GM19351 (cell line): ENCODE measurements at regions not wholly inside any gene's neighbourhood (a gene's known extent, or its start where the extent isn't known, plus 50 kb on each side); places are given as distances from the start of the nearest gene placed in this dataset.

ENCODE experiments used
- ATAC-seq: cut with Tn5 transposase; IDR thresholded peaks from one replicate; pipeline ENCODE4 v1.9.1; 2021; ENCODE audit warnings: mild to moderate bottlenecking, moderate library complexity; ENCODE audit not compliant: unreplicated experiment

- ATAC-seq = no peak
Observed at GRCh38 chr13:63367522-63368198, 1952.0 kb upstream of the PCDH20 start.

GRCh38 chr13:63364159-63364558 is 1948.5 kb upstream of the PCDH20 start:
- ATAC-seq = no peak

DNA sequence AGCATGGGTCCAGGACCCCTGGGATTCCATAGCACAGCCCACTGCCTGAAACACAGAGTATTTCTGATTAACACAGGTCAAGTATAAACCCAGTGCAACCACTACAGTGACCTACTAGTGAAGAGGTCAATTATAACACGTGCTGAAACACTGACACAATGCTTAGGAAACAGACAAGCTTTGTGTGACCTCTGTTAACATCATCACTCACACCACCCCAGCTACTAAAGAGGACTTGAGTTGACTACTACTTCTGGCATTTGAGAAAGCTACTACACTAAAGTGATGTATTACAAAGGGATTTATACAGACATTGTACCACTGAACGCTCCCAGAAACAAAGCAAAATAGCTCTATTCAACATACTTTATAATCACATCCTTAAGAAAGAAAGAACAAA is 1935.9 kb upstream of the PCDH20 start:
- ATAC-seq = no peak

DNA sequence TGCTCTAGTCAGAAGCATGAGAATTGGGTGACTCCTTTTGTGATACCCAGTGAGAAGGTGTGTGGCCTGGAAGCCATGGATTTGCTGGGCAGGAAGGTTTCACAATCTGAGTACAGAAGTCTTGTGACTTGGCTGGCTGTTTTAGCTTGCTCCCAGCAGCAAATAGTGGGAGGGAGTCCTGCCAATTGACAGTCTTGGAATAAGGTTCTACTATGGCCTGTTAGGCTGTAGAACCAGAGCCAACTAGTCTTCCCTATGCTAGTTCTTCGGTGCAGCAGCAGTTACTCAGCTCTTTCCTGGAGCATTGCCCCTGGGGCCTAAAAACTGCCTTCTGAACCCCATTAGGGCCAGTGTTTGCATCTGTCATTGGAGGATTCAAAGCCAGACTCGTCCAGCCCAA is 1935.4 kb upstream of the PCDH20 start:
- ATAC-seq = no peak

DNA sequence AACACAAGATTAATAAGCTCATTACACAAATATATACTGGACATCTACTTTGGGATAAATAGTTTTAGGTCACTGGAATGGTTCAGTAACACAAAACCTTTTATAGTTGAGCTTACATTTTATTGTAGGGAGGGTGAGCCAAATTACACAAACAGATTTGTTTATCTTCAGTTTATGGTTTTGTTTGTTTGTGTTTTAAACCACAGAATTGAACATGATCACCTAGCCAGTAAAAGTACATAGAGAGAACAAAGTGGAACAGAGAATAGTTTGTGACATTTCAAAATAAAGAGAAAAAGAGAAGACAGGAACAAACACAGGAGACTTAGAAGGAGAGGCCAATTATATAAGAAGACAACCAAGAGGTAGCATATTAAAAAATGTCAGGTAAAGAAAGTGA is 1930.2 kb upstream of the PCDH20 start:
- no peak for ATAC-seq

- ATAC-seq = no peak
Observed at GRCh38 chr13:63344711-63345110, 1929.1 kb upstream of the PCDH20 start.

GRCh38 chr13:63337921-63338320 is 1922.3 kb upstream of the PCDH20 start:
- ATAC-seq = no peak

DNA sequence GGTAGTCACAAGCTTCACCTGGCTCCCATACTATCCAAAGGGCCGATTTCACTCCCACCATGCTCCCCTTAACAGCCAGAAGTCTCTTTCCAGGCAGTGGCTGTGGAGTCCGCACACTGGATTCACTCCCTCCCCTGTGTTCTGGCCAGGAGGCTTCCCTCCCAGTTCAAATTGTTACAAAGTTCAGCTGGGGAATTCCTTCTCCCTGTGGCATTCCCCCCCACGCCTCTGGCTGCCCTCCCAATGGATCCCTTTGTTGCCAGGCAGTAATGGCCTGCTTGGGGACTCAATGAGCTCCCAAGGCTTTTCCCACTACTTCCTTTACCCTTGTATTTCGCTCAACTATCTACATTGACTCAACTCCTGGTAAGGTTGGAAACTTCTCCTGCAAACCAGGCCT is 1921.4 kb upstream of the PCDH20 start:
- ATAC-seq = no peak

DNA sequence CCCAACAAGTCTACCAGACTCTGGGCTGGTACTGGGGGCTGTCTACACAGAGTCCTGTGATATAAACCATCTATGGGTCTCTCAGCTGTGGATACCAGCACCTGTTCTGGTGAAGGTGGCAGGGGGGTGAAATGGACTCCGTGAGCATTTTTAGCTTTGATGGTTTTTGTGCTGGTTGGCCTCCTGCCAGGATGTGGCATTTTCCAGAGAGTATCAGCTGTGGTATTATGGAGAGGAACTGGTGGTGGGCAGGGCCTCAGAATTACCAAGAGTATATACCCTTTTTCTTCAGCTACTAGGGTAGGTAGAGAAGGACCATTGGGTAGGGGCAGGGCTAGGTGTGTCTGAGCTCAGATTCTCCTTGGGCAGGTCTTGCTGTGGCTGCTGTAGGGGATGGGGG is 1920.9 kb upstream of the PCDH20 start:
- no peak for ATAC-seq

DNA sequence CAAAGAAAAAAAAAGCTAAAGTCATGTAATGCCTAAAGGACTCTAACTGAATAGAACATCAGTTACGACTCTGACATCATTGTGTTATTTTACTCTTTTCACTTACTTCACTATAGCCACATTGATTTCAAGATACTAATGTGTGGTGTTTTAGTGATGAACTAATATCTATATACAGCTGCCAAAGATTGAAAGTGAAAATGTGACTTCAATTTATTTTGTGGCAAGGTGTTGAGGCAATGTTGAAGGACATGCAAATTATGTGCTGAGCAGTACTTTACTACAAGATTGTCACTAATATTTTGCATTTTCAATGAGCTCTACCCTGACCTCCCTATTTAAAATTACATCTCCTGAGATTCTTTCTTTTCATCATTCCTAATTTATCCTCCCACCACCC is 1911.9 kb upstream of the PCDH20 start:
- ATAC-seq = no peak

GRCh38 chr13:63323441-63323840 is 1907.8 kb upstream of the PCDH20 start:
- no peak for ATAC-seq

DNA sequence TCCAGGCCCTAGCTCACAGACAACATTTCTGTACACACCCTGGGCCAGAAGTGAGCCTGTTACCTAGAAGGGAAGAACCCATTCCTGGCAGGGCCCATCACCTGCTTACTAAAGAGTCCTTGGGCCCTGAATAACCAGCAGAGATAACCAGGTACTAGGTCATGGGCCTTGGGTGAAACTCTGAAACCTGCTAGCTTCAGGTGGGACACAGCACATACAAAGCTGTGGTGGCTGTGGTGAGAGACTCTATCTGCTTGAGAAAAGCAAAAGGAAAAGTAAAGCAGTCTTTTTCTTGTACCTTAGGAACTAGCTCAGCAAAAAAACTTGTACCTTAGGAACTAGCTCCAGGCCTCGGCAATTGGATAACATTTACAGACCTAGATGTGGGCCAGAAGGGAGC is 1895.9 kb upstream of the PCDH20 start:
- ATAC-seq = no peak

DNA sequence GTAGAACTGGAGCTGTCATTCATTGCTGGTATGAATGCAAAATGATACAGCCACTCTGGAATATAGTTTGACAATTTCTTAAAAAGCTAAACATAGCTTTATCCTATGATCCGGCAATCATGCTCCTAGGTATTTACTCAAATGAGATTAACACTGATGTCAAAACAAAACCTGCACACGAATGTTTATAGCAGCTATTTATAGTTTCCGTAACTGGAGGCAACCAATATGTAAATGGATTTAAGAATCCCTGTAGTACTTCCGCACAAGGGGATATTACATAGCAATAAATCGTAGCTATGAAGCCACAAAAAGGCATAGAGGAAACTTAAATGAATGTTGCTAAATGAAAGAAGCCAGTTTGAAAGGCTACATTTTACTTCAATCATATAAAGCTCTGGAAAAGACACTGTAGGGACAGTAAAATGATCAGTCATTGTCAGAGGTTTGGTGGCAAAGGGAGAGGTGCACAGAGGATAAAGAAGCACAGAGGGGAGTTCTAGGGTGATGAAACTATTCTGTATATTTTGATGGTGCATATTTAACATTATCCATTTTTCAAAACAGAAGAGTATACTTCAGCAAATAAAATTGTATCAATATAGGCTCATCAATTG is 1893.0 kb upstream of the PCDH20 start:
- no peak for ATAC-seq

- ATAC-seq = no peak
Observed at GRCh38 chr13:63307228-63307627, 1891.6 kb upstream of the PCDH20 start.

DNA sequence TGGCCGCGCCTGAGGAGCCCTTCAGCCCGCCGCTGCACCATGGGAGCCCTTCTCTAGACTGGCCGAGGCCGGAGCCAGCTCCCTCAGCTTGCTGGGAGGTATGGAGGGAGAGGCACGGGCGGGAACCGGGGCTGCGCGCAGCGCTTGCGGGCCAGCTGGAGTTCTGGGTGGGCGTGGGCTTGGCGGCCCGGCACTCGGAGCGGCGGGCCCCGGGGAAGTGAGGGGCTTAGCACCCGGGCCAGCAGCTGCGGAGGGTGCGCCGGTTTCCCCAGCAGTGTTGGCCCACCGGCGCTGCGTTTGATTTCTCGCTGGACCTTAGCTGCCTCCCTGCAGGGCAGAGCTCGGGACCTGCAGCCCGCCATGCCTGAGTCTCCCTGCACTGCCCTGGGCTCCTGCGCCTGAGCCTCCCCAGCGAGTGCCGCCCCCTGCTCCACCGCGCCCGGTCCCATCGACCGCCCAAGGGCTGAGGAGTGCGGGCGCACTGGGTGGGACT is 1890.0 kb upstream of the PCDH20 start:
- no peak for ATAC-seq

GRCh38 chr13:63304497-63304896 is 1888.8 kb upstream of the PCDH20 start:
- no peak for ATAC-seq

DNA sequence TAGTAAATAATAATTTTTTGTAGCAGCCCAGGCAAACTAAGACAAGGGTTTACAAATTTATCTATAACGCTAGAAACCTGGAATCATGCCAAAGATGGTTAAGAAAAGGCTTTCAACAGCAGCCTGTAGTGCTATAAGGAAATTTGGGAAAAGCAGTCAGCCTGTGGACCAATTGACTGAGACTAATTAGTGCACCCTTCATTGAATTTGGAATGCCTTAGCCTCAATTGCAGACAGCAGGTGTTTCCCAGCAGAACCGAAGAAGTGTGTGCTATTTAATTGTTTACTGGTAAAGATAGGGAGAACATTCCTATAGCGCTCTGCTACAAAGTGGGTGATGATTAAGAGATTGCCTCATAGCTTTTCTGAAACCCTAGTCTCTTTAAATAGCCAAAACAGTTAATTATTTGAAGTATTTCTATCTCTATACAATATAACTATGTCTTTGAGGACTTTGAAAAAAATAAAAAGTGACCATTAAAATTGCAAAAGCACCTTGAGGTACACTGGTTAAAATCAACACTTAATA is 1884.3 kb upstream of the PCDH20 start:
- ATAC-seq = no peak

DNA sequence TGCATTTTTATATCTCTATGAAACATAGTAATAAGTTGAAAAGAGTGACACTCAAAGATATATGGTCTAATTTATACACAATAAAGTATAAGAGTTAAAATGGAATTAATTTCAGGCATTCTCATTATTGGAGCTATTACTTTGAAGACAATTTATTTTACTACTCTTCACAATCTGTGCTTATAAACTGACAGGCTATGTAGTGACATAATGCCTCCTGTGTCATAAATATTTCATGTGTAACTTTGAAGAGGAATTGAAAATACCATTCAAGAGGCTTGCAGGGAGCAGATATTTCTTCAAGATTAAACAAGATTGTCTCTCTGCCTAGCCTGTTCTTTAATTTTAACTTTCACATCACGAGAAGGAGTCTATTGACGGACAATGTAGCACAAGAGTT is 1881.5 kb upstream of the PCDH20 start:
- ATAC-seq = no peak

DNA sequence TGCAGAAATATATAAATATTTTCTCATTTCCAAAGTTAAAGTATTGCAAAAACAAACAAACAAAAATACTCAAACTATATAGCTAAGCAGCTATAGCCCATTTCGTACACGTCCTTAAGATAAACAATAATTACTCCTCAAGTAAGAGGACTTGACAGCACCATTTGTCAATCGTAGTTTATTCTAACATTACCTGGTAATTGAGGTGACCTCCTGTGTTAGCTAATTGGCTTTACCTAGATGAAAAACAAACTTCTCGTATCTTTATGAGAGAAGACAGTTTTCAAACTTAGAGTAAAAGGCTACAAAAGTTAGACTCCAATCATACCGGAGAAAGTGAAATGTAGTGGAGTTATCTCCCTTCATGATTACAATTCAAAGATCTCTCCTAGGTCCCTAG is 1876.1 kb upstream of the PCDH20 start:
- no peak for ATAC-seq

- no peak for ATAC-seq
Observed at GRCh38 chr13:63288576-63288975, 1872.9 kb upstream of the PCDH20 start.

DNA sequence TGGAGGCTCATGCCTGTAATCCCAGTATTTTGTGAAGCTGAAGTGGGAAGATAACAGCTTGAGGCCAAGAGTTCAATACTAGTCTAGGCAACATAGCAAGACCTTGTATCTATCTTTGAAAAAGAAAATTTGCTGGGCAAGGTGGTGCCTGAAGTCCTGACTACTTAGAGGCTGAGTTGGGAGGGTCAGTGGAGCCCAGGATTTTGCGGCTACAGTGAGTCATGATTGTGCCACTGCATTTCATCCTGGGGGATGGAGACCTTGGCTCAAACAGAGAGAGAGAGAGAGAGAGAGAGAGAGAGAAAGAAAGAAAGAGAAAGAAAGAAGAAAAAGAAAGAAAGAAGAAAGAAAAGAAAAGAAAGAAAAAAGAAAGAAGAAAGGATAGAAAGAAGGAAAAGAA is 1872.3 kb upstream of the PCDH20 start:
- no peak for ATAC-seq

DNA sequence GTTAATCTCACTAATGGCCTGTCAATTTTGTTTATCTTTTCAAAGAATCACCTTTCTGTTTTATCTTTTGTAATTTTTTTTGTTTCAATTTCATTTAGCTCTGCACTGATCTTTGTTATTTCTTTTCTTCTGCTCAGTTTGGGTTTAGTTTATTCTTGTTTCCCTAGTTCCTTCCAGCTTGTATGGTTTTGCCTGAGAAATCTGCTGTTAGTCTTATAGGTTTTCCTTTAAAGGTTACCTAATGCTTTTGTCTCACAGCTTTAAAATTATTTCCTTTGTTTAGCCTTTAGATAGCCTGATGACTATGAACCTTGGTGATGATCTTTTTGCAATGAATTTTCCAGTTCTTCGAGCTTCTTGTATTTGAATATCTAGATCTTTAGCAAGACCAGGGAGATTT is 1869.8 kb upstream of the PCDH20 start:
- ATAC-seq = no peak

GRCh38 chr13:63279136-63279535 is 1863.5 kb upstream of the PCDH20 start:
- no peak for ATAC-seq
